ENCODE measurements at regions not wholly inside any gene's neighbourhood (a gene's known extent, or its start where the extent isn't known, plus 50 kb on each side); places are given as distances from the start of the nearest gene placed in this dataset.

- TF ChIP-seq CTCF (IDR thresholded peaks at IDR 0.05; ENCODE audit: insufficient read depth, missing control alignments), result no peak
- no peak for FAIRE-seq
- DNase-seq (ENCODE audit: insufficient read length, low spot score), result no peak
Observed at GRCh38 chr21:38888991-38889561, 83.3 kb downstream of the ETS2 start.

- no peak for TF ChIP-seq CTCF (IDR thresholded peaks at IDR 0.05; ENCODE audit: insufficient read depth, missing control alignments)
- DNase-seq (ENCODE audit: insufficient read length, low spot score) (no peak), FAIRE-seq (no peak)
Observed at GRCh38 chr21:38887749-38888148, 82.0 kb downstream of the ETS2 start.

- no peak for DNase-seq (ENCODE audit: insufficient read length, low spot score)
- FAIRE-seq, result no peak
Observed at GRCh38 chr21:38887062-38887686, 81.4 kb downstream of the ETS2 start.

GRCh38 chr21:38885909-38886308 is 80.2 kb downstream of the ETS2 start:
- FAIRE-seq (no peak), DNase-seq (ENCODE audit: insufficient read length, low spot score) (no peak)
- TF ChIP-seq CTCF (IDR thresholded peaks at IDR 0.05; ENCODE audit: insufficient read depth, missing control alignments), result no peak

More at GRCh38 chr21:38887062-38887686, 81.4 kb downstream of the ETS2 start:
- no peak for TF ChIP-seq CTCF (IDR thresholded peaks at IDR 0.05; ENCODE audit: insufficient read depth, missing control alignments)

GRCh38 chr21:38884440-38884839 is 78.7 kb downstream of the ETS2 start:
- FAIRE-seq (no peak), DNase-seq (ENCODE audit: insufficient read length, low spot score) (no peak)
- TF ChIP-seq CTCF (IDR thresholded peaks at IDR 0.05; ENCODE audit: insufficient read depth, missing control alignments), result no peak

- FAIRE-seq (no peak), DNase-seq (ENCODE audit: insufficient read length, low spot score) (no peak)
- TF ChIP-seq CTCF (IDR thresholded peaks at IDR 0.05; ENCODE audit: insufficient read depth, missing control alignments), result no peak
Observed at GRCh38 chr21:38883142-38883541, 77.4 kb downstream of the ETS2 start.

GRCh38 chr21:38881131-38881530 is 75.4 kb downstream of the ETS2 start:
- DNase-seq (ENCODE audit: insufficient read length, low spot score), result no peak
- no peak for FAIRE-seq
- TF ChIP-seq CTCF (IDR thresholded peaks at IDR 0.05; ENCODE audit: insufficient read depth, missing control alignments), result no peak
